Endothelial cell of umbilical vein (primary cell): ENCODE measurements at regions not wholly inside any gene's neighbourhood (a gene's known extent, or its start where the extent isn't known, plus 50 kb on each side); places are given as distances from the start of the nearest gene placed in this dataset.
A peak's percentile ranks its signal among the peaks of the same experiment; 100 is the strongest.

Experiments used
- BruUV-seq: library from RNA; stranded (reverse); fragments of 400-500 nt; replicated peaks from 2 replicates; lab custom pipeline; 2021; lab: Mats Ljungman, UMichigan
- CTCF ChIA-PET: fragments of 300-600, 350-600 bp; sonication (Branson Sonifier 250); formaldehyde crosslinking; loops from one replicate; lab custom pipeline; 2021; ENCODE audit warnings: antibody characterized with exemption, inconsistent platforms; lab: Charles Lee
- POLR2A ChIA-PET: fragments of 300-600, 350-600 bp; sonication (Branson Sonifier 250); formaldehyde crosslinking; loops from one replicate; lab custom pipeline; 2021; ENCODE audit warnings: antibody characterized with exemption, inconsistent platforms; lab: Charles Lee
- DNase-seq: peaks from one replicate; pipeline ENCODE4 v3.0.0-alpha.2; 2011; ENCODE audit warnings: low read depth, low spot score
- FAIRE-seq: peaks from 2 replicates; lab custom pipeline; 2011; peaks lifted over from hg19 to GRCh38; lab: Jason Lieb, UNC
- H2AFZ ChIP-seq: 2 replicates; pipeline ENCODE4 v1.6.0; 2012; ENCODE audit warnings: low read depth, low read length, control low read depth, inconsistent platforms
- H3K27ac ChIP-seq: 2 replicates; pipeline ENCODE4 v1.5.1; 2011; ENCODE audit warnings: low read depth, mild to moderate bottlenecking, control low read depth, low read length, moderate library complexity; ENCODE audit not compliant: insufficient read depth
- H3K27me3 ChIP-seq, 2 experiments: 2 replicates each; pipeline versions ENCODE4 v1.6.0 to v1.6.1; 2011; ENCODE audit warnings: low read length in 2 of 2, mixed read lengths in 1 of 2; ENCODE audit not compliant: control insufficient read depth in 2 of 2, insufficient read depth in 2 of 2
- H3K36me3 ChIP-seq, 2 experiments: 2 replicates in 1 of 2; 3 replicates in 1 of 2; pipeline ENCODE4 v1.5.1; 2011; ENCODE audit warnings: low read length in 2 of 2, mild to moderate bottlenecking in 1 of 2, moderate library complexity in 1 of 2; ENCODE audit not compliant: control insufficient read depth in 2 of 2, insufficient read depth in 2 of 2; ENCODE audit errors: extremely low read depth in 1 of 2
- H3K4me1 ChIP-seq: 3 replicates; pipeline ENCODE4 v1.5.1; 2011; ENCODE audit warnings: mild to moderate bottlenecking, low read length; ENCODE audit not compliant: control insufficient read depth, insufficient read depth; ENCODE audit errors: extremely low read depth
- H3K4me2 ChIP-seq: 2 replicates; pipeline ENCODE4 v1.6.1; 2011; ENCODE audit warnings: low read length, control low read depth, mixed read lengths; ENCODE audit not compliant: insufficient read depth
- H3K4me3 ChIP-seq, 3 experiments: fragments of 200-600 bp in 1 of 3; sonication (generic), shearing (Covaris generic) in 1 of 3; replicated peaks in 1 of 3; 2 replicates each; pipeline ENCODE4 v1.5.1; 2011 to 2016; ENCODE audit warnings: control low read depth in 3 of 3, low read length in 3 of 3, mild to moderate bottlenecking in 2 of 3, inconsistent platforms in 1 of 3, low read depth in 1 of 3, moderate library complexity in 1 of 3; ENCODE audit not compliant: insufficient read depth in 1 of 3
- H3K79me2 ChIP-seq: 2 replicates; pipeline ENCODE4 v1.6.0; 2012; ENCODE audit warnings: low read length, inconsistent platforms; ENCODE audit not compliant: control insufficient read depth, insufficient read depth
- H3K9ac ChIP-seq: replicated peaks from 2 replicates; pipeline ENCODE3; 2011; ENCODE audit warnings: low read length, control low read depth; ENCODE audit not compliant: insufficient read depth; ENCODE audit errors: extremely low read depth
- H3K9me1 ChIP-seq: replicated peaks from 3 replicates; pipeline ENCODE4 v1.6.0; 2011; ENCODE audit warnings: mild to moderate bottlenecking, low read length; ENCODE audit not compliant: control insufficient read depth, insufficient read depth; ENCODE audit errors: extremely low read depth
- H3K9me3 ChIP-seq: replicated peaks from 2 replicates; pipeline ENCODE4 v1.5.1; 2012; ENCODE audit warnings: low read length, inconsistent platforms; ENCODE audit not compliant: control insufficient read depth, insufficient read depth
- H4K20me1 ChIP-seq: replicated peaks from 2 replicates; pipeline ENCODE3; 2011; ENCODE audit warnings: mild to moderate bottlenecking, low read length; ENCODE audit not compliant: control insufficient read depth, insufficient read depth; ENCODE audit errors: extremely low read depth
- CTCF ChIP-seq, 2 donors: IDR thresholded peaks; 1 replicate in 1 of 2; 2 replicates in 1 of 2; pipeline ENCODE4 v1.5.1; 2011; ENCODE audit warnings: low read length in 2 of 2, mild to moderate bottlenecking in 2 of 2, moderate library complexity in 2 of 2, control low read depth in 1 of 2, inconsistent platforms in 1 of 2, low read depth in 1 of 2; ENCODE audit not compliant: insufficient read depth in 1 of 2; ENCODE audit errors: extremely low read depth in 1 of 2
- EZH2 ChIP-seq: IDR thresholded peaks from 2 replicates; pipeline ENCODE4 v1.6.1; 2012; ENCODE audit warnings: borderline replicate concordance, low read depth, mild to moderate bottlenecking, moderate library complexity, low read length, inconsistent platforms; ENCODE audit not compliant: severe bottlenecking
- FOS ChIP-seq: IDR thresholded peaks from 2 replicates; pipeline ENCODE4 v1.6.1; 2011; ENCODE audit warnings: mild to moderate bottlenecking, low read length, moderate library complexity, borderline replicate concordance; ENCODE audit not compliant: insufficient read depth
- JUN ChIP-seq: IDR thresholded peaks from 2 replicates; pipeline ENCODE4 v1.6.1; 2011; ENCODE audit warnings: borderline replicate concordance, low read depth; ENCODE audit not compliant: insufficient read length, insufficient read depth
- MYC ChIP-seq: IDR thresholded peaks from one replicate; pipeline ENCODE4 v1.6.1; 2011; ENCODE audit warnings: mild to moderate bottlenecking, low read depth, low read length
- POLR2A ChIP-seq: IDR thresholded peaks from 2 replicates; pipeline ENCODE4 v1.6.1; 2012; ENCODE audit warnings: low read depth, mild to moderate bottlenecking, control low read depth, low read length
- POLR2AphosphoS5 ChIP-seq: IDR thresholded peaks from 2 replicates; pipeline ENCODE4 v1.6.1; 2012; ENCODE audit warnings: low read depth, mild to moderate bottlenecking, control low read depth, low read length, moderate library complexity; ENCODE audit not compliant: insufficient read depth
- dilution Hi-C: fragments of 300-500 bp; cut with MboI; formaldehyde crosslinking; loops from one replicate; pipeline ENCODE4 v1.15.0; 2019; ENCODE audit warnings: low sequenced_read_pairs; ENCODE audit not compliant: extremely low pct_ligation_motif_present
- intact Hi-C: fragments of 100-400 bp; cut with micrococcal nuclease; formaldehyde crosslinking; loops from one replicate; pipeline ENCODE4 v1.10.0; 2022

GRCh38 chr15:35979608-35980007, 433.6 kb upstream of the DPH6 start:
- H3K4me2 ChIP-seq, result no peak overlapping the region
- no peak for DNase-seq
- TF ChIP-seq JUN (no peak), MYC (no peak), FOS (no peak), POLR2A (no peak), CTCF (IDR thresholded peaks at IDR 0.05; ENCODE audit: extremely low read depth in 1 of 2, insufficient read depth in 1 of 2, low read depth in 1 of 2, low read length in 2 of 2) (no peak), EZH2 (no peak), POLR2AphosphoS5 (no peak)
- no peak overlapping the region for H2AFZ ChIP-seq
- no peaks in the 10 kb centered on the region for H3K27me3 ChIP-seq
- dilution Hi-C loops, result no loop called here
- CTCF ChIA-PET, result no interaction called here
- no peaks in the 10 kb centered on the region for H3K9me1 ChIP-seq
- no peaks in the 10 kb centered on the region for H3K9me3 ChIP-seq
- no peaks in the 10 kb centered on the region for H3K4me1 ChIP-seq
- intact Hi-C loops, result no loop called here
- no peaks in the 10 kb centered on the region for H4K20me1 ChIP-seq
- H3K27ac ChIP-seq, result no peak overlapping the region
- H3K4me3 ChIP-seq, result no peak overlapping the region
- H3K9ac ChIP-seq, result no peak overlapping the region
- no peaks in the 10 kb centered on the region for H3K79me2 ChIP-seq
- POLR2A ChIA-PET, result no interaction called here
- no peak for FAIRE-seq
- BruUV-seq, result no TSS peak
- H3K36me3 ChIP-seq, result no peaks in the 10 kb centered on the region

GRCh38 chr15:35980719-35981118, 434.8 kb upstream of the DPH6 start:
- H3K4me1 ChIP-seq, result peaks cover under 1% of the 10 kb centered on the region
- no peaks in the 10 kb centered on the region for H3K9me3 ChIP-seq
- CTCF ChIA-PET, result no interaction called here
- FAIRE-seq (no peak), DNase-seq (no peak)
- no peaks in the 10 kb centered on the region for H3K9me1 ChIP-seq
- no peaks in the 10 kb centered on the region for H3K27me3 ChIP-seq
- peak; percentile 28 for TF ChIP-seq FOS
- no peak for TF ChIP-seq EZH2
- TF ChIP-seq JUN, result no peak
- TF ChIP-seq POLR2A, result no peak
- H3K79me2 ChIP-seq, result no peaks in the 10 kb centered on the region
- dilution Hi-C loops (no loop called here), intact Hi-C loops (no loop called here)
- H4K20me1 ChIP-seq, result no peaks in the 10 kb centered on the region
- no peaks in the 10 kb centered on the region for H3K36me3 ChIP-seq
- no peak overlapping the region for H2AFZ ChIP-seq
- H3K4me3 ChIP-seq, result no peak overlapping the region
- no peak overlapping the region for H3K9ac ChIP-seq
- H3K4me2 ChIP-seq, result no peak overlapping the region
- POLR2A ChIA-PET, result no interaction called here
- BruUV-seq, result no TSS peak
- no peak overlapping the region for H3K27ac ChIP-seq
